DMS53 treated with DMSO at 0.1 percent for 48 hours (cell line): ENCODE measurements at regions not wholly inside any gene's neighbourhood (a gene's known extent, or its start where the extent isn't known, plus 50 kb on each side); places are given as distances from the start of the nearest gene placed in this dataset.

Experiments used
- DNase-seq: peaks from one replicate; lab custom pipeline; 2025; ENCODE audit not compliant: unreplicated experiment; lab: John Stamatoyannopoulos, UW

GRCh38 chrX:10047133-10047532 lies 80.0 kb downstream of the CLDN34 start:
- no peak for DNase-seq

GRCh38 chrX:10047631-10048030 lies 80.5 kb downstream of the CLDN34 start:
- no peak for DNase-seq

- no peak for DNase-seq
Measured at GRCh38 chrX:10048076-10048475, 80.9 kb downstream of the CLDN34 start.

- peak; percentile 6 for DNase-seq
Measured at GRCh38 chrX:10048707-10049106, 81.5 kb downstream of the CLDN34 start.

- no peak for DNase-seq
Measured at GRCh38 chrX:10049236-10049635, 82.1 kb downstream of the CLDN34 start.

- no peak for DNase-seq
Measured at GRCh38 chrX:10050481-10050880, 83.3 kb downstream of the CLDN34 start.

- DNase-seq = no peak
Measured at GRCh38 chrX:10051866-10052480, 84.8 kb downstream of the CLDN34 start.

- no peak for DNase-seq
Measured at GRCh38 chrX:10052906-10053625, 85.9 kb downstream of the CLDN34 start.

- no peak for DNase-seq
Measured at GRCh38 chrX:10054396-10054795, 87.2 kb downstream of the CLDN34 start.

GRCh38 chrX:10055430-10055829 lies 88.3 kb downstream of the CLDN34 start:
- DNase-seq = no peak

- no peak for DNase-seq
Measured at GRCh38 chrX:10062352-10062751, 94.4 kb upstream of the CLCN4 start.

- DNase-seq = no peak
Measured at GRCh38 chrX:10062980-10063379, 93.8 kb upstream of the CLCN4 start.

GRCh38 chrX:10064736-10065135 lies 92.0 kb upstream of the CLCN4 start:
- no peak for DNase-seq

GRCh38 chrX:10070714-10071436 lies 85.9 kb upstream of the CLCN4 start:
- DNase-seq = no peak

- DNase-seq = no peak
Measured at GRCh38 chrX:10071451-10072144, 85.2 kb upstream of the CLCN4 start.

GRCh38 chrX:10072786-10073568 lies 83.8 kb upstream of the CLCN4 start:
- DNase-seq = no peak

- DNase-seq = no peak
Measured at GRCh38 chrX:10073671-10074070, 83.1 kb upstream of the CLCN4 start.

GRCh38 chrX:10074241-10074941 lies 82.4 kb upstream of the CLCN4 start:
- DNase-seq = no peak

GRCh38 chrX:10076765-10077164 lies 80.0 kb upstream of the CLCN4 start:
- DNase-seq = no peak
